HEK293 (cell line): ENCODE measurements at regions not wholly inside any gene's neighbourhood (a gene's known extent, or its start where the extent isn't known, plus 50 kb on each side); places are given as distances from the start of the nearest gene placed in this dataset.

Source experiments
- CTCF ChIP-seq: fragments of 450-650 bp; formaldehyde crosslinking; IDR thresholded peaks from 2 replicates; pipeline ENCODE4 v1.5.1; 2016; ENCODE audit warnings: missing biosample characterization, missing genetic modification characterization
- REPIN1 ChIP-seq: fragments of 450-650 bp; formaldehyde crosslinking; IDR thresholded peaks from 2 replicates; pipeline ENCODE4 v1.5.1; 2017; ENCODE audit warnings: missing biosample characterization, missing genetic modification characterization, low read depth
- ZNF555 ChIP-seq: fragments of 450-650 bp; formaldehyde crosslinking; conservative IDR thresholded peaks from 2 replicates; pipeline ENCODE4 v1.5.1; 2017; ENCODE audit warnings: missing biosample characterization, mild to moderate bottlenecking, missing genetic modification characterization, inconsistent platforms
- ZNF777 ChIP-seq: fragments of 450-650 bp; formaldehyde crosslinking; IDR thresholded peaks from 2 replicates; pipeline ENCODE4 v1.5.1; 2017; ENCODE audit warnings: missing biosample characterization, missing genetic modification characterization, borderline replicate concordance
- TF ChIP-seq, protein P1 (sequence below): fragments of 450-650 bp; IDR thresholded peaks from 2 replicates; pipeline ENCODE4 v1.5.1; 2018; ENCODE audit warnings: missing biosample characterization, missing genetic modification characterization

- TF ChIP-seq, protein P1, sequence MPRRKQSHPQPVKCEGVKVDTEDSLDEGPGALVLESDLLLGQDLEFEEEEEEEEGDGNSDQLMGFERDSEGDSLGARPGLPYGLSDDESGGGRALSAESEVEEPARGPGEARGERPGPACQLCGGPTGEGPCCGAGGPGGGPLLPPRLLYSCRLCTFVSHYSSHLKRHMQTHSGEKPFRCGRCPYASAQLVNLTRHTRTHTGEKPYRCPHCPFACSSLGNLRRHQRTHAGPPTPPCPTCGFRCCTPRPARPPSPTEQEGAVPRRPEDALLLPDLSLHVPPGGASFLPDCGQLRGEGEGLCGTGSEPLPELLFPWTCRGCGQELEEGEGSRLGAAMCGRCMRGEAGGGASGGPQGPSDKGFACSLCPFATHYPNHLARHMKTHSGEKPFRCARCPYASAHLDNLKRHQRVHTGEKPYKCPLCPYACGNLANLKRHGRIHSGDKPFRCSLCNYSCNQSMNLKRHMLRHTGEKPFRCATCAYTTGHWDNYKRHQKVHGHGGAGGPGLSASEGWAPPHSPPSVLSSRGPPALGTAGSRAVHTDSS (tag by site-specific recombination), result no peak
- TF ChIP-seq ZNF555 (tag by site-specific recombination) (no peak), ZNF777 (tag by site-specific recombination) (no peak), CTCF (tag by site-specific recombination) (no peak), REPIN1 (tag by site-specific recombination) (no peak)
Measured at GRCh38 chr18:42211201-42211600, 256.2 kb downstream of the PIK3C3 start.
